DOHH2 (cell line): ENCODE measurements at regions not wholly inside any gene's neighbourhood (a gene's known extent, or its start where the extent isn't known, plus 50 kb on each side); places are given as distances from the start of the nearest gene placed in this dataset.

Experiments
- H3F3A ChIP-seq: fragments of 200-600 bp; sonication (generic), shearing (Covaris generic); 2 replicates; pipeline ENCODE4 v1.6.0; 2016; ENCODE audit warnings: antibody characterized with exemption, mild to moderate bottlenecking; ENCODE audit not compliant: control insufficient read depth, insufficient read depth
- H3K27ac ChIP-seq: fragments of 200-600 bp; sonication (generic); 2 replicates; pipeline ENCODE4 v1.5.1; 2014; ENCODE audit warnings: low read depth, mild to moderate bottlenecking, low read length, moderate library complexity
- H3K27me3 ChIP-seq: fragments of 200-600 bp; sonication (generic); 2 replicates; pipeline ENCODE4 v1.6.1; 2014; ENCODE audit warnings: mild to moderate bottlenecking, low read length, mixed read lengths; ENCODE audit not compliant: control insufficient read depth
- H3K36me3 ChIP-seq: fragments of 200-600 bp; sonication (generic); 2 replicates; pipeline ENCODE4 v1.6.1; 2014; ENCODE audit warnings: mild to moderate bottlenecking, low read length, moderate library complexity, mixed read lengths; ENCODE audit not compliant: control insufficient read depth
- H3K4me1 ChIP-seq: fragments of 200-600 bp; sonication (generic); 2 replicates; pipeline ENCODE4 v1.6.1; 2014; ENCODE audit warnings: mild to moderate bottlenecking, low read length, mixed read lengths; ENCODE audit not compliant: control insufficient read depth
- H3K4me2 ChIP-seq: fragments of 200-600 bp; sonication (generic); 2 replicates; pipeline ENCODE4 v1.6.0; 2014; ENCODE audit warnings: mild to moderate bottlenecking, low read length, moderate library complexity
- H3K4me3 ChIP-seq: fragments of 200-600 bp; sonication (generic); 2 replicates; pipeline ENCODE4 v1.5.1; 2014; ENCODE audit warnings: mild to moderate bottlenecking, low read length, mixed read lengths
- H3K79me2 ChIP-seq: fragments of 200-600 bp; sonication (generic); 2 replicates; pipeline ENCODE4 v1.6.1; 2014; ENCODE audit warnings: mild to moderate bottlenecking, low read length, mixed read lengths; ENCODE audit not compliant: control insufficient read depth
- H3K9me2 ChIP-seq: fragments of 200-600 bp; sonication (generic); replicated peaks from 2 replicates; pipeline ENCODE4 v1.6.1; 2014; ENCODE audit warnings: mild to moderate bottlenecking, low read length, mixed read lengths; ENCODE audit not compliant: control insufficient read depth
- H3K9me3 ChIP-seq: fragments of 200-600 bp; sonication (generic); 2 replicates; pipeline ENCODE4 v1.6.1; 2014; ENCODE audit warnings: antibody characterized with exemption, low read length, mixed read lengths; ENCODE audit not compliant: control insufficient read depth, insufficient read depth
- H4K20me1 ChIP-seq: fragments of 200-600 bp; sonication (generic); 2 replicates; pipeline ENCODE4 v1.6.0; 2014; ENCODE audit warnings: low read depth, mild to moderate bottlenecking, antibody characterized with exemption, low read length, moderate library complexity; ENCODE audit not compliant: control insufficient read depth, insufficient read depth
- EZH2phosphoT487 ChIP-seq: fragments of 200-600 bp; sonication (generic); IDR thresholded peaks from 2 replicates; pipeline ENCODE4 v1.6.1; 2017; ENCODE audit warnings: borderline replicate concordance, mild to moderate bottlenecking, antibody characterized with exemption, low read length, moderate library complexity, mixed read lengths
- TF ChIP-seq, protein P1 (sequence below): fragments of 200-600 bp; sonication (generic); IDR thresholded peaks from one replicate; pipeline ENCODE4 v1.5.1; 2014; ENCODE audit warnings: antibody characterized with exemption, mild to moderate bottlenecking, low read depth, low read length; ENCODE audit not compliant: poor library complexity, severe bottlenecking

DNA sequence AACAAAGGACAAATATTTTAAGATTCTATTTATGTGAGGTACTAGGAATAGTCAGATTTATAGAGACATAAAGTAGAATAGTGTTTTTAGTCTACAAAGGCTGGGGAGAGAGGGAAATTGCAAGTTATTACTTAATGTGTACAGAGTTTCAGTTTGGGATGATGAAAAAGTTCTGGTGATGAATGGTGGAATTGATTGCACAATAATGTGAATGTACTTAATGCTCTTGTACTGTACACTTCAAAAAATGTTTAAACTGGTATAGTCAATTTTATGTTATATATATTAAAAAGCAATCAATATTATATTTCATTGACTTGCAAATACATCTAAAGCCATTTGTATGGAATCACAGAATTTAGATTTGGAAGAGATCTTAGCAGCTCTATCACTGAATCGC is 213.4 kb downstream of the PPP1R3A start:
- TF ChIP-seq, protein P1, sequence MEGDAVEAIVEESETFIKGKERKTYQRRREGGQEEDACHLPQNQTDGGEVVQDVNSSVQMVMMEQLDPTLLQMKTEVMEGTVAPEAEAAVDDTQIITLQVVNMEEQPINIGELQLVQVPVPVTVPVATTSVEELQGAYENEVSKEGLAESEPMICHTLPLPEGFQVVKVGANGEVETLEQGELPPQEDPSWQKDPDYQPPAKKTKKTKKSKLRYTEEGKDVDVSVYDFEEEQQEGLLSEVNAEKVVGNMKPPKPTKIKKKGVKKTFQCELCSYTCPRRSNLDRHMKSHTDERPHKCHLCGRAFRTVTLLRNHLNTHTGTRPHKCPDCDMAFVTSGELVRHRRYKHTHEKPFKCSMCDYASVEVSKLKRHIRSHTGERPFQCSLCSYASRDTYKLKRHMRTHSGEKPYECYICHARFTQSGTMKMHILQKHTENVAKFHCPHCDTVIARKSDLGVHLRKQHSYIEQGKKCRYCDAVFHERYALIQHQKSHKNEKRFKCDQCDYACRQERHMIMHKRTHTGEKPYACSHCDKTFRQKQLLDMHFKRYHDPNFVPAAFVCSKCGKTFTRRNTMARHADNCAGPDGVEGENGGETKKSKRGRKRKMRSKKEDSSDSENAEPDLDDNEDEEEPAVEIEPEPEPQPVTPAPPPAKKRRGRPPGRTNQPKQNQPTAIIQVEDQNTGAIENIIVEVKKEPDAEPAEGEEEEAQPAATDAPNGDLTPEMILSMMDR, result no peak
- TF ChIP-seq EZH2phosphoT487, result no peak
- H3K27ac ChIP-seq, result no peak overlapping the region

DNA sequence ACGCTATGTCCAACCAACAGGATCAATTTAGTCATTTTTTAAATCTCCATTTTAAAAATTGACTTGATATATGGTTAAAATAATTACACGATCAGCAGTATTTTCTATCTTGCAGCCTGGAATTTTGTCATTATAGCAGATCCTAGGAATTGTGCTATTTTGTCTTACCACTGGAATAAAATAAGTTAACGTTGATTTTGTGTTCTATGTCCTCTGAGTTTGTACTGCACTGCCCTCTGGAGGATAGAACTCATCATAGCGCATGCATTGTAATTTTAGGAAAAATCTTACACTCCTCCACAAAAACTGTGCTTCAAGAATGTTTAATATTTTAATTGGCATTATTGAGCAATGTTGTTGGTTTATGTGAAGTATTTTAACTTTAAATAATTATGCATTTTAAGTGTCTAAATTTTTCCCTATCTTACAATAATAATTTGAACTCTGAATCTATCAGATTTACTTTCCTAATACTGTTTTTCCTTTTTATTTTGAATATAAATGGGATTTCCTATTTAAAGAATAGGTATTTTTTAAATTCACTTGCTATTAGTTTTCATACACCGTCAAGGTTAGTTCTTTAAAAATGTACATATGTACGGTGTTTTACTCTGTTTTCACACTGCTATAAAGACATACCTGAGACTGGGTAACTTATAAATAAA is 220.1 kb downstream of the PPP1R3A start:
- Histone ChIP-seq H3K27me3 (peaks cover 2% of the 10 kb centered on the region; the same call in 1 of the 2 replicates), H3K4me3 (no peak overlapping the region), H3K79me2 (no peaks in the 10 kb centered on the region)

More for the DNA sequence above, 213.4 kb downstream of the PPP1R3A start:
- Histone ChIP-seq H3K4me3 (no peak overlapping the region), H3K4me1 (no peaks in the 10 kb centered on the region), H3K4me2 (no peak overlapping the region), H3K27me3 (0 out of 2 replicates have a peak, but pooled peaks cover 2% of the 10 kb centered on the region), H3K79me2 (no peaks in the 10 kb centered on the region), H3K9me3 (no peaks in the 10 kb centered on the region), H3K9me2 (no peaks in the 10 kb centered on the region), H3F3A (no peaks in the 10 kb centered on the region), H3K36me3 (no peaks in the 10 kb centered on the region), H4K20me1 (no peaks in the 10 kb centered on the region)

DNA sequence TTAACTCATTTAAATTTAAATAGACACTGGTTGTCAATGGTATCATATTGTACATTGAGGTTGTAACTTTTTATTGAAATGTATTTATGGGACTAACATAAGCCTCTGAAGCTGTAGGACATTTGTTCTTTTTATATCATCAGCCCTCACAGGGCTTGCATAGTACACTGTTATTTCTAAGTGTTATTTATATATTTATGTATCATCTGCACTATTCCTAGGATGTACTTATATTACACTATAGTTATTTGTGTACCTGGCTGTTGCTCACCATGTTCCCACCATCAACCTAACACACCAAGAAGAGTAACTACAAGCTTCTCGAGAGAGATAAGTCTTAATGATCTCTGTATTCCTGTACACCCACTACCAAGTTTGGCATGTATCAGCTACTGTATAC is 224.7 kb downstream of the PPP1R3A start:
- Histone ChIP-seq H3K9me3 (no peaks in the 10 kb centered on the region), H3K27ac (no peak overlapping the region), H3K79me2 (no peaks in the 10 kb centered on the region), H4K20me1 (no peaks in the 10 kb centered on the region), H3K4me3 (no peak overlapping the region), H3K9me2 (no peaks in the 10 kb centered on the region), H3K27me3 (no peaks in the 10 kb centered on the region; the same call in 1 of the 2 replicates), H3K4me1 (no peaks in the 10 kb centered on the region), H3F3A (no peaks in the 10 kb centered on the region), H3K36me3 (no peaks in the 10 kb centered on the region), H3K4me2 (no peak overlapping the region)
- TF ChIP-seq, protein P1, result no peak
- no peak for TF ChIP-seq EZH2phosphoT487

More for the DNA sequence above, 220.1 kb downstream of the PPP1R3A start:
- no peak for TF ChIP-seq EZH2phosphoT487
- TF ChIP-seq, protein P1, result peak; percentile 80
- no peaks in the 10 kb centered on the region for H4K20me1 ChIP-seq
- H3K9me3 ChIP-seq, result no peaks in the 10 kb centered on the region
- H3K9me2 ChIP-seq, result no peaks in the 10 kb centered on the region
- no peaks in the 10 kb centered on the region for H3K4me1 ChIP-seq
- H3K4me2 ChIP-seq, result no peak overlapping the region
- no peak overlapping the region for H3K27ac ChIP-seq
- no peaks in the 10 kb centered on the region for H3F3A ChIP-seq
- H3K36me3 ChIP-seq, result no peaks in the 10 kb centered on the region
